CD4-positive, alpha-beta T cell treated with Interleukin-1 beta for 1 hour (primary cell): ENCODE measurements at regions not wholly inside any gene's neighbourhood (a gene's known extent, or its start where the extent isn't known, plus 50 kb on each side); places are given as distances from the start of the nearest gene placed in this dataset.

ENCODE experiments used
- DNase-seq, 2 donors: peaks; one replicate each; pipeline ENCODE4 v3.0.0-alpha.2; 2020 to 2022

GRCh38 chr4:10973686-10974085 lies 289.1 kb upstream of the CLNK start:
- no peak for DNase-seq

- DNase-seq, result no peak
These were observed 287.3 kb upstream of the CLNK start for GRCh38 chr4:10971800-10972401.

- DNase-seq, result no peak
These were observed 280.6 kb upstream of the CLNK start for GRCh38 chr4:10965196-10965595.

- DNase-seq, result no peak
These were observed 279.6 kb upstream of the CLNK start for GRCh38 chr4:10963958-10964703.

GRCh38 chr4:10963241-10963640 lies 278.7 kb upstream of the CLNK start:
- no peak for DNase-seq

- DNase-seq, result no peak
These were observed 277.7 kb upstream of the CLNK start for GRCh38 chr4:10962246-10962645.

GRCh38 chr4:10960389-10960788 lies 275.8 kb upstream of the CLNK start:
- no peak for DNase-seq

- no peak for DNase-seq
These were observed 275.0 kb upstream of the CLNK start for GRCh38 chr4:10959586-10959985.

- DNase-seq, result no peak
These were observed 273.8 kb upstream of the CLNK start for GRCh38 chr4:10958226-10958856.

- DNase-seq, result no peak
These were observed 266.7 kb upstream of the CLNK start for GRCh38 chr4:10951306-10951705.

- no peak for DNase-seq
These were observed 264.6 kb upstream of the CLNK start for GRCh38 chr4:10949039-10949733.

GRCh38 chr4:10947898-10948297 lies 263.3 kb upstream of the CLNK start:
- DNase-seq, result no peak

- no peak for DNase-seq
These were observed 259.8 kb upstream of the CLNK start for GRCh38 chr4:10944321-10944720.

- DNase-seq, result no peak
These were observed 257.6 kb upstream of the CLNK start for GRCh38 chr4:10942156-10942555.

GRCh38 chr4:10929818-10930217 lies 245.2 kb upstream of the CLNK start:
- DNase-seq, result no peak

- DNase-seq, result no peak
These were observed 241.4 kb upstream of the CLNK start for GRCh38 chr4:10925996-10926395.

GRCh38 chr4:10924274-10924673 lies 239.7 kb upstream of the CLNK start:
- no peak for DNase-seq

- no peak for DNase-seq
These were observed 233.0 kb upstream of the CLNK start for GRCh38 chr4:10917566-10917965.

GRCh38 chr4:10898072-10898471 lies 213.5 kb upstream of the CLNK start:
- DNase-seq, result no peak

GRCh38 chr4:10897076-10897475 lies 212.5 kb upstream of the CLNK start:
- DNase-seq, result no peak

GRCh38 chr4:10893395-10893794 lies 208.8 kb upstream of the CLNK start:
- DNase-seq, result no peak

GRCh38 chr4:10891866-10892265 lies 207.3 kb upstream of the CLNK start:
- DNase-seq, result no peak

GRCh38 chr4:10889819-10890218 lies 205.3 kb upstream of the CLNK start:
- no peak for DNase-seq
